ENCODE measurements at regions not wholly inside any gene's neighbourhood (a gene's known extent, or its start where the extent isn't known, plus 50 kb on each side); places are given as distances from the start of the nearest gene placed in this dataset.

DNA sequence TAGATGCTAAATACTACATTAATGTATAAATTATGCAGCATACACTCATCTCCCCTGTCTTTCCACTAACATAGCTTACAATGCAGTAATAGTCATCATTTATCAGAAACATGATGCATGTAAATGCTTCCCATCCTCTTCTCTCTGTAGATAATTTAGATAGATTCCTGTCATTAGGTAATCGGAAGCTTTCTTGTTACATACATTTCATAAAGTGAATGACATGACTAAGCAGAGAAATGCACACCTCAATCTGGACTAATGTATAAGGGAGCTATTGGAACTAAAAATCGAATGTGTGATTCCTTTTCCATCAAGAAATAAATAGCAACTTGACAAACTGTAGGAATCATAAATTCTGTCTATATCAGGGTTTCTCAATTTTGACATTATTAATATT is 273.4 kb downstream of the RASSF9 start:
- DNase-seq (ENCODE audit: low read depth), result no peak
- TF ChIP-seq, protein P1, sequence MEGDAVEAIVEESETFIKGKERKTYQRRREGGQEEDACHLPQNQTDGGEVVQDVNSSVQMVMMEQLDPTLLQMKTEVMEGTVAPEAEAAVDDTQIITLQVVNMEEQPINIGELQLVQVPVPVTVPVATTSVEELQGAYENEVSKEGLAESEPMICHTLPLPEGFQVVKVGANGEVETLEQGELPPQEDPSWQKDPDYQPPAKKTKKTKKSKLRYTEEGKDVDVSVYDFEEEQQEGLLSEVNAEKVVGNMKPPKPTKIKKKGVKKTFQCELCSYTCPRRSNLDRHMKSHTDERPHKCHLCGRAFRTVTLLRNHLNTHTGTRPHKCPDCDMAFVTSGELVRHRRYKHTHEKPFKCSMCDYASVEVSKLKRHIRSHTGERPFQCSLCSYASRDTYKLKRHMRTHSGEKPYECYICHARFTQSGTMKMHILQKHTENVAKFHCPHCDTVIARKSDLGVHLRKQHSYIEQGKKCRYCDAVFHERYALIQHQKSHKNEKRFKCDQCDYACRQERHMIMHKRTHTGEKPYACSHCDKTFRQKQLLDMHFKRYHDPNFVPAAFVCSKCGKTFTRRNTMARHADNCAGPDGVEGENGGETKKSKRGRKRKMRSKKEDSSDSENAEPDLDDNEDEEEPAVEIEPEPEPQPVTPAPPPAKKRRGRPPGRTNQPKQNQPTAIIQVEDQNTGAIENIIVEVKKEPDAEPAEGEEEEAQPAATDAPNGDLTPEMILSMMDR (IDR thresholded peaks at IDR 0.05; ENCODE audit: low read depth, low read length, missing control alignments), result no peak
- H3K4me3 ChIP-seq (ENCODE audit: low read depth, low read length), result no peak overlapping the region

DNA sequence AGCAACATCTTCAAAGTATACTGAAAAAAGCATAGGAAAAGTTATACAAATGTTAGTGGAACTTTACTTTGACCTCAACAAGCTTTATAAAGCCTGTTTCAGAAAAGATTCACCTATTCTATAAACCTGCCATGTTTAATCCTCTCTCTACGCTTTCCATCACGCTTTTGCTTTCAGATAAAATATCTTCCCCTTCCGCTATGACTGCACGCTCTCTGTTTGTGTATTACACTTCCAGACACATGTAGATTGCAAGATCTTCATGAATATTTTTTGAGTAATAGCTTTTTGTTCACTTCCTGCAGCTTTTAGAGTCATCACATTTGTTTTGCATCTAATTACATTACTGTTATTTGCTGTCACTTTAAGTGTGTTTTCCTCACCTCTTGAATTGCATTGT is 271.4 kb downstream of the RASSF9 start:
- TF ChIP-seq, protein P1 (IDR thresholded peaks at IDR 0.05; ENCODE audit: low read depth, low read length, missing control alignments), result no peak
- no peak overlapping the region for H3K4me3 ChIP-seq (ENCODE audit: low read depth, low read length)
- DNase-seq (ENCODE audit: low read depth), result no peak

DNA sequence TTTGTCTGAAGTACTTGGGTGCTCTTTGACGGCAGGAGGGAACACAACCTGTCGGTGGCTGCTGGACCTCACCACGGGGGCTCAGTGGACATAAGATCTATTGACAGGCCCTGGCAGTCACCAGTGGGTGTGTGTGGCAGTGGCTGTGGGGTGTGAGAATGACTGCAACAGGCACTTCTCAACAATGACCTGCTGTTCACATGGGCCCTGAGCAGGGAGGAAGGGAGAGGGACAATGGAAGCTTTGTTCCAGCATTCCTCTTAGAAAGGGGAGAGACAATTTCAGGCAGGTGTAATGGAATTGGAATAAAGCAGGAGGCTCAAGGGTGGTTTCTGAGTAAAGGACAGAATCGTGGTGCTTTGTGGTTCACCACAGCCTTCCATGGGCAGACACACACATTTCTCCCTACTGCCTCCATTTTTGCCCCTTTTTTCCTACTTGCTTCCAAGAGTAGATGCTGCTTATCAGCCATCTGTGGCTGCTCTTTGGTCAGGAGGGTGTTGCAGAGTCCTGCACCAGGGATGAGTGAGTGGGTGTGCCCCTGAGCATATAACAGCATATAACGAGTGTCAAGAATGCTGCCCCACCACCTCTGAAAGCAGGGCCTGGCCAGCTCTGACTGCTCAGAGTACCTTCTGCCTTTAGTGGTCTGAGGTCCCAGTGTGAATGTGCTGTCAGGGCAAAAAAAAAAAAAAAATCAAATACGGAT is 267.7 kb downstream of the RASSF9 start:
- TF ChIP-seq, protein P1 (IDR thresholded peaks at IDR 0.05; ENCODE audit: low read depth, low read length, missing control alignments), result no peak
- DNase-seq (ENCODE audit: low read depth), result no peak
- no peak overlapping the region for H3K4me3 ChIP-seq (ENCODE audit: low read depth, low read length)

DNA sequence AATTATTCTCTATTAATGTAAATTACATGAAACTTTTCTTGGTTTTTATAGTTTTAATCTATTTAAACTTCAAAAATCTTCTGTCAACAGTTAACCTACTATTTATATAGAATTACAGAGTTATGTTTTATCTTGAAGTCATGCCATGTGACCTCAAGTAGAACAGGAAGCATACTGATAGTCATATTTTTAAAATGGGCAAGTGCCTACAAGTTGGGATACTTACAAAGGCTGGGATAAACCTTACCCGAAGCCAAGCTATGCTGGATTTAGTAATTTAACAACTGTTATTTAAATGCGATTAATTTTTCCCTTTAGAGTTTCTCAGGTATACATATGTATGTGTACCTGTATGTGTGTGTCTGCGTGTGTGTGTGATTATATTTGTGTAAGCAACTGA is 266.9 kb downstream of the RASSF9 start:
- TF ChIP-seq, protein P1 (IDR thresholded peaks at IDR 0.05; ENCODE audit: low read depth, low read length, missing control alignments), result no peak
- no peak overlapping the region for H3K4me3 ChIP-seq (ENCODE audit: low read depth, low read length)
- no peak for DNase-seq (ENCODE audit: low read depth)

DNA sequence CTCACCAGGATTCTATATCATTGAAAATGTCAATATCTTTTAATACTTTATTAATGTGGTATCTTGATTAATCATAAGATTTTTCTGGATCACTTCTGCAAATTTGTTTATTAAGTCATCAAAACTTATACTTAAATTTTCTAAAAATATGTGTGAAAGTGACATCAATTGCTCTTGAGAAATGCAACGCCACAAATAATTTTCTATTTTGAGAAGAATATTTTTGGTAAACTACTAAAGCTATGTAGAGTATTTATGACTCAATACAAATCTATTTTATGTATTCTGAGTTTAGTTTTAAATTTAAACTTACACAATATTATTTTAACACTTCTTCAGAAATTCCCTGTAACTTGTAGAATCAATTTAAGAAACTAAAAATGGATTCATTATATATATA is 263.3 kb downstream of the RASSF9 start:
- no peak for DNase-seq (ENCODE audit: low read depth)
- TF ChIP-seq, protein P1 (IDR thresholded peaks at IDR 0.05; ENCODE audit: low read depth, low read length, missing control alignments), result no peak
- H3K4me3 ChIP-seq (ENCODE audit: low read depth, low read length), result no peak overlapping the region

DNA sequence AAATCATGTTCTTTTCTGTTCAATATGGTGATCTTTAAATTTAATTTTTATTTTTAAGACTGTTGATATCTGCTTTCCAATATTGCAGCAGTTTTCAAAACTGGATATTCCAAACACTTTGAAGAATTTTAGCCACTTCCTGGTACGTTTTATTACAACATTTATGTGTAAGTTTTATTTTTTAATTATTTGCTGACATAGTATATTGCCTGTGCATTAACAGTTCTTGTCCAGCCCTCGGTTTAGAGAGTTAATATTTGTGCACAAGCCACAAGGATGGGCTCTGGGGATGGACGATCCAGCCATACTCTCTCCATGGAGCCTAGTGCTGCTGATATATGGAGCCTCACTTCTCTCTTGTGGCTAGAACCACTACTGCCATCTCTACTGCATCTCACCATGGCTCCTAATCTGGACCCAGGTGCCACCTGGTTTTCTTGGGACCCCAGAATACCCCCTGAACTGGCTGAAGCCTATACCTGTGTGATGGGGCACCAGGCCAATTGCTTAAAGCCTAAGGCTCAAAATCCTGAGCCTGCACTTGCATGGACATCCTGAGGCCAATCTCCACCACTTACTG is 262.5 kb downstream of the RASSF9 start:
- no peak for DNase-seq (ENCODE audit: low read depth)
- H3K4me3 ChIP-seq (ENCODE audit: low read depth, low read length), result no peak overlapping the region
- TF ChIP-seq, protein P1 (IDR thresholded peaks at IDR 0.05; ENCODE audit: low read depth, low read length, missing control alignments), result no peak

DNA sequence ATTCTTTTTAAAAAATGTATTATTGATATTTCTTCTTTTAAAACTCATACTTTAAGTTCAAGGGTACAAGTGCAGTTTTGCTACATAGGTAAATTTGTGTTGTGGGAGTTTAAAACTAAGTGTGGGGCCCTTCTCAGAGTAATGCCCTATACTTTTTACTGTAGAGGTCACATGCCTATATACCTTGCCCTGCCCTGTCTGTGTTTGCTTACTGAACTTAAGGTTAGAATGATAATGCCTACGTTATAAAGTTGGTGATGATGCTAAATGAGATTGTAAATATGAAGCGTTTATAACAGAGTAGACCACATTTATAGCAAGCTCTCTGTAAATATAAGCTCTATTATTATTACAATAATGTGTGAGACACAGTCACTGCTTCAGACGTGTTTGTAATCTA is 261.9 kb downstream of the RASSF9 start:
- TF ChIP-seq, protein P1 (IDR thresholded peaks at IDR 0.05; ENCODE audit: low read depth, low read length, missing control alignments), result no peak
- DNase-seq (ENCODE audit: low read depth), result no peak
- no peak overlapping the region for H3K4me3 ChIP-seq (ENCODE audit: low read depth, low read length)
